ENCODE measurements at regions not wholly inside any gene's neighbourhood (a gene's known extent, or its start where the extent isn't known, plus 50 kb on each side); places are given as distances from the start of the nearest gene placed in this dataset.

DNA sequence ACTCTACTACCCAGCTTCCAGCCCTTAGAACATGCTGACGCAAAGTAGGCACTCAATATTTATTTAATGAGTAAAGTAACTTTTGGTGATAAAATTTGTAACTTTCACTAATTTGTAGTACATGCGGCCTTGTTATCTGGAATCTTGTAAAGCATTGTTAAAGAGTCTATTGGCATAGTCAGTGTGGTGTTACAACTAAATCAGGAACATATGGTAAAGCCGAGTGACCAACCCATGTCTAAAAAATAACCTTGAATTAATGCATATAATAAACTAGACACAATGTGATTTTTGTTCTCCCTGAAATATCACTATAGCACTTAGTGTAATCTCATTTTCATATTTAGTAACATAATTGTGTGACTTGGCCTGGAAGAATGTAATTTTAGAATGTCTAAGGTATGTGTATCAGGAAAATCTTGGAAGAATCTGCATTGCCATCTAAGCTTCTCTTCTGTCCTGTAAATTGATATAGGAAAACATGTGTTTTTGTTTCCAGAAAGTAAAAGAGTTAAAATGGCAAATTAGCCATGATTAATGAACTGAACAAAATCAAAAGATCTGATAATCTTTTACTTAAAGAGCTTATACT, 256.7 kb upstream of the GNAI1 start:
- no peak for TF ChIP-seq GATA2 (IDR thresholded peaks at IDR 0.05; ENCODE audit: low read depth, low read length)
- peak; percentile 67 for TF ChIP-seq GATA3 (IDR thresholded peaks at IDR 0.05; ENCODE audit: low read depth, low read length)

DNA sequence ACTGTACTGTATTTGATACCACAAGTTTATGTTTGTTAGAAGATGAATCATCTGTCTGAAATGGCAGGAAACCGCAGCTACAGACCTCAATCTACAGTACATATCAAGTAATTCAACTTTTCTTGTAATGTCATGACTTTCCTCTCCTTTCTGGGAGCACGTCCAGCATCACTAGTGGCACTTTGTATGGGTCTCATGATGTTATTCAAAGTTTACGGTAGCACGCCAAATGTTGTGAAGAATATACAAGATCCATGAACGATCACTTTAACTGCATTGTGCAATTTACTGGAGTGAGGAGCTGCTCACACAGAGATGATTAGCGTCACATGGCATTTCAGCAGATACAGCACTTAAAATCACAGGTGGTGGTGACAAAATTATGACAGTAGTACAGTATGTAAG, 257.8 kb upstream of the GNAI1 start:
- TF ChIP-seq GATA2 (IDR thresholded peaks at IDR 0.05; ENCODE audit: low read depth, low read length) (no peak), GATA3 (IDR thresholded peaks at IDR 0.05; ENCODE audit: low read depth, low read length) (no peak)

DNA sequence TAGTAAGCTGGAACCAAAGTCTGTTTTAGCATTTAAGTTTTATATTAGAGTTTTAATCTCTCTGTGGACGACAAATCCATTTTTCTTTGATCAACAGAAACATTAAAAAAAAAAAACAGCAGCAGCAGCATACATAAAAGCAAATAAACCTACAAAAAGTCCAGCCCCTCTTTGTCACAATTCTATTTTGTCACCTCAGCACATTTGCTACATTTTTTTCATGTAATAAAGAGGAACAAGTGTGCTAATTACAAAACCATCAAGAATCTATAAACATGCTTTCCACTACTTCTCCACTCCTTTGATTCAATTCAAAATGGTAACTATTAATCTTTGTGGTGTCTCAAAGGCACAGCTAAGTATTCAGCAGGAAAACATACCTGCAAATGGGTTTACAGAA, 259.8 kb upstream of the GNAI1 start:
- no peak for TF ChIP-seq GATA2 (IDR thresholded peaks at IDR 0.05; ENCODE audit: low read depth, low read length)
- TF ChIP-seq GATA3 (IDR thresholded peaks at IDR 0.05; ENCODE audit: low read depth, low read length): no peak

DNA sequence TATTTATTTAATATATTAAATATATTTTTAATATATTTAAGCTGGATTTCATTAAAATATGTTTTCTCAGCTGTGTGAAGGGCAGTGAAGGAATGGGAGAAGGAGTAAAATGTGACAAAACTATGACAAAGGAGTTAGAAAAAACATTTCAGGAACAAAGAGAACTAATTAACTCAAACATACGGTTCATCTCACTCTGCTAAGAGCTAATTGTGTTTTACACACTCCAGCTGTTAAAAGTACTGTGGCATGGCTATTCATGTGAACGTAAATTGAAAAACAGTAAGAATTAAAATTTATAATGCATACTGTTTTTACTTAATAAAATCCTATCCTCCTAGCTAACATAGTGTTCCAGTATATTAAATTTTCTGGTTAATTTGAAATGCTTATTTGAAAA, 262.5 kb upstream of the GNAI1 start:
- no peak for TF ChIP-seq GATA3 (IDR thresholded peaks at IDR 0.05; ENCODE audit: low read depth, low read length)
- TF ChIP-seq GATA2 (IDR thresholded peaks at IDR 0.05; ENCODE audit: low read depth, low read length): no peak

DNA sequence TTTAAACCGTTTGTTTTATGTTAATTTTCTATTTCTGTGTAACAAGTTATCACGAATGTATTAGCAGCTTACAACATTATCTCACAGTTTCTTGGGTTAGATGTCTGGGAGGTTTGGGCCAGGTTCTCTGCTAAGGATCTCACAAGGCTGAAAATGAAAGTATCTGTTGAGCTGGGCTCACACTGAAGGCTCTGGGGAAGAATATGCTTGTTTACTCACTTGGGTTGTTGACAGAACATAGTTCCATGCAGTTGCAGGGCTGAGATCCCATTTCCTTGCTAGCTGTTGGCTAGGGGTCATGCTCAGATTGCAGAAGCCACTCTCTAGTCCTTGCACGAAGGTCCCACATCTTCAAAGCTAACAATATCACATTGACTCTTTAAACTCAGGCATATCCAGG, 266.6 kb upstream of the GNAI1 start:
- TF ChIP-seq GATA2 (IDR thresholded peaks at IDR 0.05; ENCODE audit: low read depth, low read length) (no peak), GATA3 (IDR thresholded peaks at IDR 0.05; ENCODE audit: low read depth, low read length) (no peak)

DNA sequence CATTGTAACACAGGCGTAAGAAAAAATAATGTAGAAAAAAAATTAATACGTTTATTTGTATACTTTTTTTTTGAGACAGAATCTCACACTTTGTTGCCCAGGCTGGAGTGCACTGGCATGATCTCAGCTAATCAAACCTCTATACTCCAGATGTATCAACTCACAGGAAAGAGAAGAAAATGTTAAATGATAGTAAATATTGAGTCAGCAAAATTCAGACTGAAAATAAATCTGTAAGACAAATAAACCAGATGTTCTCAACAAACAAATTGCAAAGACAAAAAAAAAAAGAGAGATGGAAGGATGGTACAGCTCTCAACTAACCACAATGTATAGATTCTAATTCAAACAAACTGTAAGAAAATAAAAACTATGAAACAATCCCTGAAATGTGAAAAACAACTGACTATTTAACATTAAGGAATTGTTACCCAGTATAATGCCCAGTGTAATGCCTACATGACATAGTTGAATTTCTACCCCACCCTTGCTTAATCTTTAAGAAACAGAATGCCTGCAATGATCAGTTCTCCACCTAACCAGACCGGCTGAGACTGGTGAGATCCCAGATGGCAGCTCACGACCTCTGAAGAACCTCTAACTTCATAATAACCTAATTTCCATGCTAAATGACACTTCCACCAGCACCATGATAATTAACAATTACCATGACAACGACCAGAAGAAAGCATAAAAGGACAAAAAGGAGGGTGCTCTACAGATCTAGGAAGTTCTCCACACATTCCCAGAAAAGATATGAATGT, 272.0 kb upstream of the GNAI1 start:
- no peak for TF ChIP-seq GATA3 (IDR thresholded peaks at IDR 0.05; ENCODE audit: low read depth, low read length)
- TF ChIP-seq GATA2 (IDR thresholded peaks at IDR 0.05; ENCODE audit: low read depth, low read length): no peak

DNA sequence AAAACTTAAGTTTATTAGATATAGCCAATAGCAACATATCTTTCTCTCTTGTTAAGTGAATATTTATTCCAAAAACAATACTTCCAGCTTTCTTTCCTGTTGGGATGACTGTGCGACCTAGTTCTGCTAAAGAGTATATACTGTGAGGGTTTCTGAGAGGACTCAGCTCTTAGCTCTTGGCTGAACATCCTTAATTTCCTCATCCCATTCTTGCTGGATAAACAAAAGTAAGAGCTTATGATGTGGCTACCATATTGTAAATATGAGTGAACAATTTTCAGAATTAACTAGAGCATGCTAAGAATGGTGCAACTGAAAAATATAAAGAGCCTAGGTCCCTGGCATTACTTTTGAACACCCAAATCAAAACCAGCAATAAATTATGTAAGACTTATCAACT, 279.5 kb upstream of the GNAI1 start:
- TF ChIP-seq GATA2 (IDR thresholded peaks at IDR 0.05; ENCODE audit: low read depth, low read length) (no peak), GATA3 (IDR thresholded peaks at IDR 0.05; ENCODE audit: low read depth, low read length) (no peak)

DNA sequence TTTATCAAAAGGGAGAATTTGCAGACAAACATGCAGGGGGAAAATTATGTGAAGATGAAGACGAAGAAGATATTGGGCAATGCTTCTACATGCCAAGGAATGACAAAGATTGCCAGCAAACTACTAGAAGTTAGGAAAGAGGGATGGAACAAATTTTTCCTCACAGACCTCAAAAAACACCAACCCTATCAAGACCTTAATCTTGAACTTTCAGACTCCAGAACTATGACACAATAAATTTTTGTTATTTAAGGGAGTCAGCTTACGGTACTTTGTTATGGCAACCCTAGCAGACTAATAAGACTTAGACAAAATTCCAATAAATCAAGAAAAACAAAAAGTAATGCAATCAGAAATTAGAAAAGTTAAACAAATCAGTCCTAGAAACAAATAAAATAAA, 280.0 kb upstream of the GNAI1 start:
- TF ChIP-seq GATA2 (IDR thresholded peaks at IDR 0.05; ENCODE audit: low read depth, low read length): no peak
- TF ChIP-seq GATA3 (IDR thresholded peaks at IDR 0.05; ENCODE audit: low read depth, low read length): no peak

DNA sequence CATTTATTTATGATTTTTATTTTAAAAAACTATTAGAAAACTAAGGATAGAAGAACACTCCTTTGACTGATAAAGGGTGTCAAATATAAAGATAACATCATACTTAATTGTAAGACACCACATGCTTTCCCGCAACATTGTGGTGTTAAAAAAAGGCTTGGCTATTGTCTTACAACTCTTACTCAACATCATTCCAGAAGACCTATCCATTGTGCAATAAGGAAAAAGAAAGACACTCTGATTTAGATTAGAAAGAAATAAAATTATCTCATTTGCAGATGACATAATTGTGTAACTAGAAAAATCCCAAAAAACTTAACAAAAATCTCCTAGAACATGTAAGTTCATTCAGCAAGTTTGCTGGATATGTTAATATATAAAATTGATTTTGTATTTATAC, 296.7 kb upstream of the GNAI1 start:
- TF ChIP-seq GATA3 (IDR thresholded peaks at IDR 0.05; ENCODE audit: low read depth, low read length): no peak
- TF ChIP-seq GATA2 (IDR thresholded peaks at IDR 0.05; ENCODE audit: low read depth, low read length): no peak

DNA sequence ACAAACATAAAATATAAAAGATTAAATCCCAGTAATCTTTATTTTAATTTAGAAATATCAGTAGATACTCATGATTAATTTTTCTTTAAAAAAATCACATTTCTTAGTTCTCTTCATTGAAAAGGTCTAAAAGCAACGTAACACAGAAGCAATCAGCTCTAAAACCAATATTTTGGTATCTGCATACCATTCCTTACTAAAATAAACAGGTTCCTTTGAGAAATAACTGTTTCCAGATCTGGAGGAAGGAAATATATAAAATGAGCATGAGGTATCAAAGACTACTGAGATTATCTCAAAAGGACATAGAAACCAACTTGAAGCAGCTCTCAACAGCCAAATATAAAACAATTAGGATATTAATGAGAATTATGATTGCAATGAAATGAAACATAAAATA, 301.0 kb upstream of the GNAI1 start:
- TF ChIP-seq GATA3 (IDR thresholded peaks at IDR 0.05; ENCODE audit: low read depth, low read length) (no peak), GATA2 (IDR thresholded peaks at IDR 0.05; ENCODE audit: low read depth, low read length) (no peak)

DNA sequence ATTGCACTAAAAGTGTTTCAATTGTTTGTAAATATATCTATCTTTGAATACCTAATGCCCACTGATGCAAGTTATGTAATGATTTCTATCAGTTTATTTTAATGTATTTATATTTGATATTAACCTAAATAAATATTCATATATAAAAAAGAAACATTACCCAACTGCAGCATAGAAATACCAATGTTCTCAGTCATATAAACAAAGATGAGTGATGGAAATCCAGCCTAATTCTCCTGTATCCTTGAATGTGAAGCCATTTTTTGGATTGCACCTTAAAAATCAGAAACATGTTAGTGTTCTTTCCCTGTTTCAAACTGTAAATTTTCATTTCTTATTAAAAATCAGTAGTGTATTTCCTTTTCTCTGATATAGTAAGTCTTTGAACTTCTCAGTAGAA, 305.8 kb upstream of the GNAI1 start:
- TF ChIP-seq GATA2 (IDR thresholded peaks at IDR 0.05; ENCODE audit: low read depth, low read length) (no peak), GATA3 (IDR thresholded peaks at IDR 0.05; ENCODE audit: low read depth, low read length) (no peak)

DNA sequence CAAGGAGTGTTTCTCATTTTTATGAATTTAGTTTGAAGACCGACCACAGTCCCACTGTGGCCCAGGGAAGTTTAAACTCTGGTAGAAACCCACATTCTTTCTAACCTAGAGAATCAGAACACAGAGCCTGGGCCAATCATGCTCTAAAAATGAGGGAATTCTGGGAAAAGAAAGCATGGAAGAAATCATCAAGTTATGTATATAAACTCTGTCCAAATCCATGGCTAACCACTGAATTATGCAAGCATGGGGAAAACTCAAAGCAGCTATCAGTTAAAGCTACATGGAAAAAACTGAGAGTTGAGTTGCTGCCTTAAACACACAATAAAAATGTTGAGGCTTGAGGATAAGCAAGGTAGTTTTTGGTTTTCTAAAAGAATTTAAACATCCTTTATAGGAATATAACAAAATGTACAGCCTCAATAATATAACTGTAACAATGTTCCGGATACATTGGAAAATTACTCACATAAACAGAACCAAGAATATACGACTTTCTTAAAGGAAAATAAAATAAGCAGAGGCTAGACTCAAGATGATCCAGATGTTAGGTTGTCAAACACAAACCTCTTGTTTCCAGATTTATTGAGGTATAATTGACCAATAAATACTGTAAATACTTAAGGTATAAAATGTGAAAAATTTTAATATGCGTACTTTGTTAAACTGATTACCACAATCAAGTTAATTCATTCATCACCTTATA, 311.2 kb upstream of the GNAI1 start:
- TF ChIP-seq GATA2 (IDR thresholded peaks at IDR 0.05; ENCODE audit: low read depth, low read length) (no peak), GATA3 (IDR thresholded peaks at IDR 0.05; ENCODE audit: low read depth, low read length) (no peak)

DNA sequence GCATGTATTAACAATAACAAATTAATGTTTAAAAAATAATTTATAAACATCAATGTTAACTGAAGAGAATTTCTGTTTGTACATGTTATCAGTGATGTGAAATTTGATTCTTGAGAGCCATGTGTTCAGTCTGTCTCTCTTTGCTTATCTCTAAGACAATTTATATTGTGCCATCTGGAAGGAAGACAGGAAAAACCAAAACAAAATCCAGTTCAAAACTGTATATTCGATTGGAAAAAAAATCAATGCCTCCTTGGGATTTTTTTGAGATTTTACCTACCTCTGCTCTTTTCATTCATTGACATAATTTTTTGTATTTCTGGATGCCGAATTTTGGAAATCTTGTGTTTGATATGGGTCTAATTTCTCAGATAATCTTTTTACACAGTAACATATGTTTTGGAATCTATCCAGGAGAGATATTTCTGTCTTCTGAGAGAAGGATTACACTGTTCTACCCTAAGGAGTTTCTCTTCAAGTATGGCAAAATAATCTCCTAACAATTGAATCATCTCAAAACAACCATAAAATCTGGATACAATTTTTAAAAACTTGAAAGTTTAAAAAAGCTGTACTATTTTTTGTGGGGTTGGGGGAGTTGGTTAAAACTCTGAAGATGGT, 311.9 kb upstream of the GNAI1 start:
- TF ChIP-seq GATA2 (IDR thresholded peaks at IDR 0.05; ENCODE audit: low read depth, low read length): peak; percentile 53; the same call in 1 of the 2 replicates
- TF ChIP-seq GATA3 (IDR thresholded peaks at IDR 0.05; ENCODE audit: low read depth, low read length): peak; percentile 93

DNA sequence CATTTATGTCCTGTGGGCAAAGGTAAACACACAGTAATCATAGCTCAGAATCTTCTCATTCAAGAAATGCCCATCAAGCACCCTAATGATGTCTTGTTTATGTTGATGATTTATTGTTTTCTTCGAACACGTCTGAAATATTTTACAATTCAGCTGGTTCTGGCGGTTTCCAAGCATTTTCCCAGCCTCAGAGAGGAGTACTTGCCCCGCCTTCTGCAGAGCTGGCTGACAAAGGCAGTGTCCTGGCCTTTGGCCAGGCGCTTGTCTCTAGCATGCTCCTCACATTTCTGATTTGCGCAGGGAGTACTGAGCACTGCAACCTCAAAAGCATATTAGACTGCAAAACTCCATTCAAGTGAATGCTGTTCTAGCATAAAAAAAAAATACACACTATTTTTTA, 314.2 kb upstream of the GNAI1 start:
- TF ChIP-seq GATA2 (IDR thresholded peaks at IDR 0.05; ENCODE audit: low read depth, low read length): peak; percentile 40; the same call in 1 of the 2 replicates
- no peak for TF ChIP-seq GATA3 (IDR thresholded peaks at IDR 0.05; ENCODE audit: low read depth, low read length)

All from SH-SY5Y (cell line).